DMS153 treated with DMSO at 0.1 percent for 48 hours (cell line): ENCODE measurements at regions not wholly inside any gene's neighbourhood (a gene's known extent, or its start where the extent isn't known, plus 50 kb on each side); places are given as distances from the start of the nearest gene placed in this dataset.
"Not testable (repeated sequence)": the region's sequence is repeated elsewhere in the genome, so short reads cannot be mapped to it uniquely, and the experiment has no call there.

Experiments used
- DNase-seq: peaks from one replicate; lab custom pipeline; 2025; ENCODE audit not compliant: unreplicated experiment; lab: John Stamatoyannopoulos, UW

DNA sequence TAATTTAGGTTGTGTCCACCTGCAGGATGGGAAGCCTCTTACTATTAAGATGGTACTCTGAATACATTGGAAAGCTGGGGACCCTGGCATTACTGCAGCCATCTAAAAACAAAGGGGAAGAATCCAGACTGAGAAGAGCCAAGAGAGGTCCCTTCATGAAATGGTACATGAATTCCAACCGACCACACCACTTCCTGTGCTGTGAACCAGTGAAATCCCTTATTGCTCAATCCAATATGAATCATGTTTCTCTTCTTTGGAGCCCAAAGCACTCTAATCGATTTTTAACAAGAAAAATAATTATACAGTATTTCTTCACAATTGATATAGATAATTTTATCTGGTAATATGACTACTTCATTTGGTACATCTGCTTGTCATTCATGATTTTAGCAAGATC, 479.7 kb upstream of the RAB6C start:
- DNase-seq = no peak

GRCh38 chr2:129502781-129503180, 476.7 kb upstream of the RAB6C start:
- no peak for DNase-seq

DNA sequence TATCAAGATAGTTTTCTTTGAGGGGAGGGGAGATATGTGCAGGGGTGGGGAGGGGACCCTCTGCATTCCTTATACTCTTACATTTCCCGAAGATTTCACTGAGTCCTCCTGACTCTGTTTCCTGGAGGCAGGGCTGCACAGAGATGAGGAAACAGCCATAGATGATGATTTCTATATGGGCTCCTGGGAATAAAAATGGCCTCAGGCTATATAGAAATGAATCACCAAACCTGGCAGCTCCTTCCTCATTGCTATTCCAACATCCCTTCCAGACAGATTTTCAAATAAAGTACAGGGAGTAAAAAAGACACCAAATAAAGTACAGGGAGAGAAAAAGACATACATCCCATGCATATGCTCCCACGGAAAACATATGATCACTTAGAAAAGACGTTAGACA, 474.8 kb upstream of the RAB6C start:
- DNase-seq = no peak

- DNase-seq = no peak
These were observed 460.5 kb upstream of the RAB6C start for GRCh38 chr2:129518937-129519336.

GRCh38 chr2:129532158-129532557, 447.3 kb upstream of the RAB6C start:
- DNase-seq = not testable (repeated sequence)

DNA sequence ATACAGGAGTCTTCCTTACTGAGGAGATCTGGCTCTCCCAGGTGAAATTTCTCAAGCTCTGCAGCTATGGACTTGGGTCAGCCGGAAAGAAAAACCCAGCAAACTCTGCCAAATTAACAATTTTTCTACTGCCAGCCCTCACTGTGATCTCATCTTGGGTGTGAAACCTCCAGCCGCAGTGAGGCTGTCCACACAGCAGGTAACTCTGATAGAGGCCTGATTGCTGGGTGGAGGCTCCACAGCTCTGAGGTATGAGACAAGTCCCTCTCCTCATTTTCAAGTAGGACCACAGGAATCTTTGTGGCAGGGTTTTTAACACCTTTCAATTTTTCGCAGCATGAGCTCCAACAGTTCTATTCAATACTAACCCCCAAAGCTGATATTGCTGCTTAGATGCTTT, 430.6 kb upstream of the RAB6C start:
- no peak for DNase-seq

- DNase-seq = no peak
These were observed 428.9 kb upstream of the RAB6C start for GRCh38 chr2:129550536-129550935.

GRCh38 chr2:129554373-129554772, 425.1 kb upstream of the RAB6C start:
- DNase-seq = no peak

- DNase-seq = no peak
These were observed 420.4 kb upstream of the RAB6C start for GRCh38 chr2:129559101-129559500.

DNA sequence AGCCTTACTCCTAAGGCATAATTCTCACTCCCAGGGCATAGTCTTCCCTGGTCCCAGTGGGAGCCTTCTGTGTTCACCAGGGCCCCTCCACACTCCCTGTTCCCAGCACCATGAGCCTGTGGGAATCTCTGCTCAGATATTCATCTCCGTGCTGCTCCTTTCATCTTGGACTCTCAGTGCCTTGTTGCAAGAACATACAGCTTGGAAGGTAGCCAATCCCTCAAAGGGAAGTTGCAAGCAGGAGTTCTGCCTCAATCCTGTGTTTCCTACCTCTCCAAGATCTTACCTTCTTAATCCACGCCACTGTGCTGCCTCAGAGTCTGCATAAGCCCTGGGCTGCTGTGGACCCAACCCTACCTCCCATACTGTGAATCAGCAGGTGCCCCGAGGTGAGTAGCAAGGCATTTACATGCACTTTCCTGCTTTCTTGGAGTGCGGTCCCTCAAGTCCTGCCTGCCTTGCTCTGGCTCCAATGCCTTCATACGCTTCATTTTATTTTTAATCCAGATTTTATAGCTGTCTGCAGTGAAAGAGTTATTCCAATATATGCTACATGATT, 413.8 kb upstream of the RAB6C start:
- no peak for DNase-seq

GRCh38 chr2:129570812-129571211, 408.7 kb upstream of the RAB6C start:
- DNase-seq = not testable (repeated sequence)

DNA sequence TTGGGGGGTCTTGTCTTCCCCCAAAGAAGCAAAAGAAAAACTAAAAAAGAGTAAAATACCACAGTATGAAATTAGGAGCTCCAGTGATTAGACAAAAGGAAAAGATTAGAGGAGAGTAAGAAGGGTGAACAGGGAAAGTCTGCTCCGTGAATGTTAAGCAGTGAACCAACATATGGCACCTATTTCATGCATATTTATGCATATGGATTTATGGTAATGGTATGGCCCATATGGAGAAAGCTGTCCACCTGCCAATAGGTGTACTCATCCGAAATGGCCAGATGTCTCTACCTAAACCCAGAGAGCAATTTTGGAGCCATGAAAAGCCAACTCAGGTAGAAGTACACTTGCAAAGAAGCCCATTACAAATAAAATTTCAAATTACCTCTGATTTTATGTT, 404.0 kb upstream of the RAB6C start:
- no peak for DNase-seq

DNA sequence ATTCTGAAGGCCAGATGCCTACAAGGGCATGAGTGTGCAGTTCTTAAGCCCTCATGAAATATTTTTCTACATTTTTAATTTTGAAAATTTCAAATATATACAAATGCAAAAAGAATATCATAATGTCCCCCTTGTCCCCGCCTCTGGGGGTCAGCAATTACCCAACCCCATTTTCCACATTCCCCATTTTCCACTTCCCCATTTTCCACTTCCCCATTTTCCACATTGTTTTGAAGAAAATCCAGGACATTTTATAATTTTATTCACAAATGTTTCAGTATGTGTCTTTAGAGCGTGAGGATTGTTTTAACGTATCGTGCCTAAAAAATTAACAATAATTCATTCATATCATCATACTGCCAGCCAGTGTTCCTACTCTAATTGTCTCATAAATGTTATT, 403.6 kb upstream of the RAB6C start:
- DNase-seq = no peak

DNA sequence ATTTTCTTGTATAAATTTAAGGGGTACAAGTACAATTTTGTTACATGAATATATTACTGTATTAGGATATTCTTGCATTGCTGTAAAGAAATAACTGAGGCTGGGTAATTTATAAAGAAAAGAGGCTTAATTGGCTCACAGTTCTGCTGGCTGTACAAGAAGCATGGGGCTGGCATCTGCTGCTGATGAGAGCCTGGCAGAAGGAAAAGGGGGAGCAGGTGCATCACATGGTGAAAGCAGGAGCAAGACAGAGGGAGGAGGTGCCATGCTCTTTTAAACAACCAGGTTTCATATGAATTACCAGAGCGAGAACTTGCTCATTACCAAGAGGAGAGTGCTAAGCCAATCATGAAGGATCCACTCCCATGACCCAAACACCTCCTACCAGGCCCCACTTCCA, 399.5 kb upstream of the RAB6C start:
- no peak for DNase-seq

DNA sequence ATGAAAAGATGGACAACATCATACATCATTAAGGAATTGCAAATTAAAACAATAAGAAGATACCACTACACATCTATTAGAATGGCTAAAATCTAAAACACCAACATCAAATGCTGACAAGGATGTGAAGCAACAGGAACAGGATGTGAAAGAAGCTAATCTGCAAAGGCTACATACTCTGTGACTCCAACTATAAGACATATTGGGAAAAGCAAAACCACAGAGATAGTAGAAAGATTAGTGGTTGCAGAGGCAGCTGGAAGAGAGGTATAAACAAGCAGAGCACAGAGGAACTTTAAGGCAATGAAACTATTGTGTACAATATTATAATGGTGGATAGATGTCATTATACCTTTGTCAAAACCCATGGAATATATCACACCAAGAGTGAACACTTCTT, 393.7 kb upstream of the RAB6C start:
- no peak for DNase-seq

DNA sequence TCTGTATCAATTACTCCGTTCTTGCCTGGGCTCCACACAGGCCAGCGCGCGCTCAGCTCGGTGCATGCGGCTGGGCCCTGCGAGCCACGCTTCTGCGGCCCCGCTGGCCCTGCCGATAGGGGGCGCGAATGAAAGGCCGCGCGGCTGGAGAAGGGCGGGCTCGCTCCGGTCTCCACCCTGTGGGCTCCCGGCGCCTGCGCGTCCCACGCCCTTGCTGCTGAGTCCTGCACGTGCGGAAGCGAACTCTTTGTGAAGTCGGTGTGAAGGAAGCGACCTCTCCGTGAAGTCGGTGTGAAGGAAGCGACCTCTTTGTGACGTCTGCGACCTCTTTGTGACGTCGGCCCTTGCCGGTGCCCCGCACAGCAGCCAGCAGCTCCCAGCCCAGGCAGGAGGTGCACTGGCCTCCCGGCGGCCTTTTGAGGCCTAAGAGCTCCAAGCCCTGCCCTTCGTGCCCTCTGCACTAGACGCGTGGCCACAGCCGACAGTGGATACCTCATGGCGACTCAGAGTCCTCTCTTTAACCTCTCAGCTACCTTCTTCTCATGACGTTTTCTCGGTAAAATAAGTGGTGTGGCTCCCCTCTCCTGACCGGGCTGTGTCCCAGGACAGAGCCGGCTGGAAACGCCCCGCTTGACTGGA, 391.9 kb upstream of the RAB6C start:
- no peak for DNase-seq

GRCh38 chr2:129604560-129604959, 374.9 kb upstream of the RAB6C start:
- no peak for DNase-seq

- no peak for DNase-seq
These were observed 373.8 kb upstream of the RAB6C start for GRCh38 chr2:129605646-129606045.

GRCh38 chr2:129606496-129607270, 372.8 kb upstream of the RAB6C start:
- DNase-seq = no peak

DNA sequence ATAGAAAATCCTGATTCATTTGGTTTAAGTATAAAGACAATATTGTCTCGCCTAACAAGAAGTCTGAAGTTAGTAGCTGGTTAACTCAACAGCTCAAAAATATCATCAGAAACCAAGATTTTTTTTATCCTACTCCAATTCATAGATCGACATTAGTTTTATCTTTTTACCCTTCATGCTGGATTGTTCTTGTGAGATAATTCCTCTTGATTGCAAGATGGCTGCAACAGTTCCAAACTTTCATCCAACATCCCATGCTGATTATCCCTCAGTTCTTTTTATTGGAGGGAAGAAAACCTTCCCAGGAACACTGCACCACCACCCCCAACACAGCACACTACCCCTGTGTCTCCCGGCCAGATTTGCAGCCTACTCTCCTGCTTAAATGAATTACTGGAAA, 370.2 kb upstream of the RAB6C start:
- DNase-seq = no peak

GRCh38 chr2:129610766-129611165, 368.7 kb upstream of the RAB6C start:
- no peak for DNase-seq

- no peak for DNase-seq
These were observed 368.0 kb upstream of the RAB6C start for GRCh38 chr2:129611471-129611870.
